H9 (cell line): ENCODE measurements at regions not wholly inside any gene's neighbourhood (a gene's known extent, or its start where the extent isn't known, plus 50 kb on each side); places are given as distances from the start of the nearest gene placed in this dataset.

Source experiments
- DNase-seq: peaks from one replicate; pipeline ENCODE4 v3.0.0-alpha.2; 2017
- H2AFZ ChIP-seq: one replicate; pipeline ENCODE4 v1.6.1; 2013; ENCODE audit warnings: mild to moderate bottlenecking, low read length, control low read depth, moderate library complexity
- H2AK5ac ChIP-seq: 2 replicates; pipeline ENCODE4 v1.6.1; 2013; ENCODE audit warnings: low read length, control low read depth, mixed read lengths; ENCODE audit not compliant: insufficient read length
- H2BK120ac ChIP-seq: one replicate; pipeline ENCODE4 v1.6.1; 2013; ENCODE audit warnings: low read depth, mild to moderate bottlenecking, low read length, control low read depth, inconsistent platforms; ENCODE audit not compliant: poor library complexity, severe bottlenecking
- H2BK12ac ChIP-seq: 2 replicates; pipeline ENCODE4 v1.6.1; 2013; ENCODE audit warnings: low read length, control low read depth, mixed read lengths, low read depth; ENCODE audit not compliant: insufficient read length
- H2BK15ac ChIP-seq: 2 replicates; pipeline ENCODE4 v1.6.1; 2013; ENCODE audit warnings: low read depth, low read length, control low read depth
- H2BK20ac ChIP-seq: one replicate; pipeline ENCODE4 v1.6.1; 2013; ENCODE audit warnings: low read depth, mild to moderate bottlenecking, low read length, control low read depth, inconsistent platforms; ENCODE audit not compliant: poor library complexity, severe bottlenecking
- H2BK5ac ChIP-seq: 2 replicates; pipeline ENCODE4 v1.6.1; 2013; ENCODE audit warnings: low read length, control low read depth, mixed read lengths; ENCODE audit not compliant: insufficient read length
- H3K14ac ChIP-seq: 2 replicates; pipeline ENCODE4 v1.6.1; 2013; ENCODE audit warnings: low read length, control low read depth; ENCODE audit not compliant: insufficient read depth
- H3K18ac ChIP-seq: 2 replicates; pipeline ENCODE4 v1.6.1; 2013; ENCODE audit warnings: low read depth, mild to moderate bottlenecking, mixed read lengths, low read length, control low read depth; ENCODE audit not compliant: insufficient read length
- H3K23ac ChIP-seq: 2 replicates; pipeline ENCODE4 v1.6.1; 2013; ENCODE audit warnings: low read length, control low read depth, mixed read lengths, low read depth; ENCODE audit not compliant: insufficient read length
- H3K23me2 ChIP-seq: 2 replicates; pipeline ENCODE4 v1.6.1; 2013; ENCODE audit warnings: low read depth, mild to moderate bottlenecking, mixed read lengths, low read length, control low read depth; ENCODE audit not compliant: insufficient read length, poor library complexity, severe bottlenecking
- H3K27ac ChIP-seq: 2 replicates; pipeline ENCODE4 v1.5.1; 2013; ENCODE audit warnings: low read length, control low read depth, mixed read lengths, low read depth; ENCODE audit not compliant: insufficient read length
- H3K27me3 ChIP-seq: 2 replicates; pipeline ENCODE4 v1.6.1; 2013; ENCODE audit warnings: low read length, control low read depth, inconsistent platforms; ENCODE audit not compliant: insufficient read depth
- H3K4ac ChIP-seq: 2 replicates; pipeline ENCODE4 v1.6.1; 2013; ENCODE audit warnings: low read depth, mild to moderate bottlenecking, control low read depth, inconsistent platforms, low read length, moderate library complexity
- H3K4me1 ChIP-seq: 2 replicates; pipeline ENCODE4 v1.6.1; 2013; ENCODE audit warnings: low read length, control low read depth, inconsistent platforms; ENCODE audit not compliant: insufficient read depth
- H3K4me2 ChIP-seq: 2 replicates; pipeline ENCODE4 v1.6.1; 2013; ENCODE audit warnings: low read length, control low read depth, mixed read lengths; ENCODE audit not compliant: insufficient read length, insufficient read depth
- H3K56ac ChIP-seq: 2 replicates; pipeline ENCODE4 v1.6.1; 2013; ENCODE audit warnings: low read depth, mild to moderate bottlenecking, mixed read lengths, low read length, control low read depth; ENCODE audit not compliant: insufficient read length
- H3K79me1 ChIP-seq: 2 replicates; pipeline ENCODE4 v1.6.1; 2013; ENCODE audit warnings: low read depth, mild to moderate bottlenecking, moderate library complexity, low read length, control low read depth, inconsistent platforms; ENCODE audit not compliant: insufficient read depth, poor library complexity, severe bottlenecking
- H3K79me2 ChIP-seq: 2 replicates; pipeline ENCODE4 v1.6.1; 2013; ENCODE audit warnings: low read length, control low read depth, inconsistent platforms; ENCODE audit not compliant: insufficient read depth
- H3K9ac ChIP-seq: 2 replicates; pipeline ENCODE4 v1.6.1; 2013; ENCODE audit warnings: low read length, control low read depth, mixed read lengths; ENCODE audit not compliant: insufficient read length; ENCODE audit errors: extremely low read depth
- H3K9me3 ChIP-seq: one replicate; pipeline ENCODE4 v1.6.1; 2013; ENCODE audit warnings: low read depth, low read length, inconsistent platforms; ENCODE audit not compliant: control insufficient read depth
- H3T11ph ChIP-seq: one replicate; pipeline ENCODE4 v1.6.1; 2013; ENCODE audit warnings: mild to moderate bottlenecking, low read length, control low read depth, inconsistent platforms
- H4K20me1 ChIP-seq: one replicate; pipeline ENCODE4 v1.6.1; 2013; ENCODE audit not compliant: control insufficient read depth, insufficient read length, insufficient read depth
- H4K5ac ChIP-seq: 2 replicates; pipeline ENCODE4 v1.6.1; 2013; ENCODE audit warnings: low read depth, mild to moderate bottlenecking, mixed read lengths, low read length, control low read depth; ENCODE audit not compliant: insufficient read length
- H4K8ac ChIP-seq: replicated peaks from 2 replicates; pipeline ENCODE4 v1.6.1; 2013; ENCODE audit warnings: low read length, control low read depth, mixed read lengths, low read depth; ENCODE audit not compliant: insufficient read length
- H4K91ac ChIP-seq: 2 replicates; pipeline ENCODE4 v1.6.1; 2013; ENCODE audit warnings: low read depth, mild to moderate bottlenecking, moderate library complexity, mixed read lengths, low read length, control low read depth; ENCODE audit not compliant: insufficient read length
- H3K27ac Mint-ChIP-seq, 3 experiments: 2 replicates in 2 of 3; 3 replicates in 1 of 3; pipeline ENCODE4 v1.8.0; 2020 to 2021; ENCODE audit warnings: mixed read lengths in 3 of 3, mild to moderate bottlenecking in 1 of 3, moderate library complexity in 1 of 3
- H3K27me3 Mint-ChIP-seq: 2 replicates; pipeline ENCODE4 v1.8.0; 2021; ENCODE audit warnings: low read depth, mild to moderate bottlenecking, moderate library complexity, mixed read lengths
- H3K36me3 Mint-ChIP-seq, 3 experiments: 2 replicates in 2 of 3; 3 replicates in 1 of 3; pipeline ENCODE4 v1.8.0; 2020 to 2021; ENCODE audit warnings: low read depth in 3 of 3, mixed read lengths in 3 of 3; ENCODE audit not compliant: insufficient read depth in 1 of 3
- H3K4me1 Mint-ChIP-seq, 2 experiments: 2 replicates each; pipeline ENCODE4 v1.8.0; 2020; ENCODE audit warnings: mixed read lengths in 2 of 2
- H3K4me3 Mint-ChIP-seq, 2 experiments: 2 replicates in 1 of 2; 3 replicates in 1 of 2; pipeline ENCODE4 v1.8.0; 2020 to 2021; ENCODE audit warnings: mild to moderate bottlenecking in 2 of 2, mixed read lengths in 2 of 2, moderate library complexity in 1 of 2
- H3K9me3 Mint-ChIP-seq, 2 experiments: 2 replicates in 1 of 2; 3 replicates in 1 of 2; pipeline ENCODE4 v1.8.0; 2020; ENCODE audit warnings: mild to moderate bottlenecking in 2 of 2, mixed read lengths in 2 of 2, moderate library complexity in 1 of 2
- WGBS: extraction: QIAGEN DNeasy Blood & Tissue Kit; methylation state at CpG from one replicate; pipeline ENCODE4 v1.1.7; 2013; ENCODE audit warnings: missing lambda C conversion rate, low lambda C conversion rate, mixed read lengths; ENCODE audit not compliant: insufficient read length; ENCODE audit errors: extremely low coverage; 5-methylcytosine and 5-hydroxymethylcytosine counted together
- TF ChIP-seq, protein P1 (sequence below): fragments of 200-600 bp; sonication (generic); conservative IDR thresholded peaks from 3 replicates; pipeline ENCODE4 v1.8.0; 2021; ENCODE audit warnings: antibody characterized with exemption, mild to moderate bottlenecking

DNA sequence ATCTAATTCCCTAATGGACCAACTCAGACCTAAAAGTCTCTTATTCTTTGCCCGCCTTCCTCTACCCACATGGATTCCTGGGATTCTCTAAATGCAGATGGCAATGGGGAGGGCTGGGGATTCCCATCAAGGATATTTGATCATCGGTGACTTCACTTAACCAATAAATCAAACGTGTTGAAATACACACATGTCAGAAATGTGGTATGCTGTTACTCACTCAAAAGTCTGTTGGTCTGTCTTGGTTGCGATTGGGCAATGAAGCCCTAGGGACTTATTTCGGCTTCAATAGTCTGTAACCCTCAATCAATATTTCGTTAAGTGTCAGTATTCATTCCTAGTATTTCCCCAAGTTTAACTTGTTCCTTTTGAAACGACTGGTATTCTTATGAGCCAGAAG lies 117.2 kb upstream of the DIO3 start:
- H3K4me2 ChIP-seq, result no peak overlapping the region

More for the DNA sequence above, 117.2 kb upstream of the DIO3 start:
- H3K23me2 ChIP-seq, result no peaks in the 10 kb centered on the region
- no peaks in the 10 kb centered on the region for H3K79me1 ChIP-seq
- no CpG with 5 or more reads among the region's 7 CpGs for WGBS
- no peak overlapping the region for H3K4ac ChIP-seq
- peaks cover 0 to 4% of the 10 kb centered on the region in 2 experiments; a peak in 1 of 4 replicates for H3K4me1 Mint-ChIP-seq
- no peaks in the 10 kb centered on the region for H3K27me3 ChIP-seq
- no peak overlapping the region for H4K91ac ChIP-seq
- H2BK12ac ChIP-seq, result no peak overlapping the region
- no peak overlapping the region for H3K23ac ChIP-seq
- H3K56ac ChIP-seq, result no peak overlapping the region
- no peak overlapping the region for H3K14ac ChIP-seq
- H3K9ac ChIP-seq, result no peak overlapping the region
- no peak overlapping the region for H3K18ac ChIP-seq
- H4K8ac ChIP-seq, result no peak overlapping the region
- DNase-seq, result no peak
- no peak overlapping the region for H2BK5ac ChIP-seq
- no peaks in the 10 kb centered on the region for H3K79me2 ChIP-seq
- no peaks in the 10 kb centered on the region for H3K36me3 Mint-ChIP-seq
- no peaks in the 10 kb centered on the region for H4K20me1 ChIP-seq
- no peak overlapping the region for H2BK15ac ChIP-seq
- no peak overlapping the region for H2AK5ac ChIP-seq
- no peak overlapping the region for H2AFZ ChIP-seq
- H3K27me3 Mint-ChIP-seq, result peaks cover 17% of the 10 kb centered on the region
- H3K27ac ChIP-seq, result no peak overlapping the region
- H4K5ac ChIP-seq, result no peak overlapping the region
- no peaks in the 10 kb centered on the region for H3K9me3 ChIP-seq
- H3K4me3 Mint-ChIP-seq, result no peak overlapping the region
- no peak overlapping the region for H3T11ph ChIP-seq
- TF ChIP-seq, protein P1, sequence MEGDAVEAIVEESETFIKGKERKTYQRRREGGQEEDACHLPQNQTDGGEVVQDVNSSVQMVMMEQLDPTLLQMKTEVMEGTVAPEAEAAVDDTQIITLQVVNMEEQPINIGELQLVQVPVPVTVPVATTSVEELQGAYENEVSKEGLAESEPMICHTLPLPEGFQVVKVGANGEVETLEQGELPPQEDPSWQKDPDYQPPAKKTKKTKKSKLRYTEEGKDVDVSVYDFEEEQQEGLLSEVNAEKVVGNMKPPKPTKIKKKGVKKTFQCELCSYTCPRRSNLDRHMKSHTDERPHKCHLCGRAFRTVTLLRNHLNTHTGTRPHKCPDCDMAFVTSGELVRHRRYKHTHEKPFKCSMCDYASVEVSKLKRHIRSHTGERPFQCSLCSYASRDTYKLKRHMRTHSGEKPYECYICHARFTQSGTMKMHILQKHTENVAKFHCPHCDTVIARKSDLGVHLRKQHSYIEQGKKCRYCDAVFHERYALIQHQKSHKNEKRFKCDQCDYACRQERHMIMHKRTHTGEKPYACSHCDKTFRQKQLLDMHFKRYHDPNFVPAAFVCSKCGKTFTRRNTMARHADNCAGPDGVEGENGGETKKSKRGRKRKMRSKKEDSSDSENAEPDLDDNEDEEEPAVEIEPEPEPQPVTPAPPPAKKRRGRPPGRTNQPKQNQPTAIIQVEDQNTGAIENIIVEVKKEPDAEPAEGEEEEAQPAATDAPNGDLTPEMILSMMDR, result no peak
- H3K9me3 Mint-ChIP-seq, result no peaks in the 10 kb centered on the region
- H2BK20ac ChIP-seq, result no peak overlapping the region
- no peaks in the 10 kb centered on the region for H3K4me1 ChIP-seq
- no peak overlapping the region for H2BK120ac ChIP-seq
- H3K27ac Mint-ChIP-seq, result no peak overlapping the region
